Parathyroid adenoma (tissue), 2 donors: ENCODE measurements at regions not wholly inside any gene's neighbourhood (a gene's known extent, or its start where the extent isn't known, plus 50 kb on each side); places are given as distances from the start of the nearest gene placed in this dataset.
A peak's percentile ranks its signal among the peaks of the same experiment; 100 is the strongest.
"Not testable (repeated sequence)": the region's sequence is repeated elsewhere in the genome, so short reads cannot be mapped to it uniquely, and the experiment has no call there.

ENCODE experiments used
- H2AFZ ChIP-seq: fragments of 300-600 bp; sonication (generic); one replicate; pipeline ENCODE4 v1.7.0; 2017; ENCODE audit warnings: antibody characterized with exemption, mild to moderate bottlenecking
- H3K27ac ChIP-seq: fragments of 300-600 bp; sonication (generic); one replicate; pipeline ENCODE4 v1.7.0; 2017
- H3K27me3 ChIP-seq: fragments of 300-600 bp; sonication (generic); one replicate; pipeline ENCODE4 v1.7.0; 2017; ENCODE audit warnings: low read length; ENCODE audit not compliant: control insufficient read depth, insufficient read depth
- H3K36me3 ChIP-seq: fragments of 300-600 bp; sonication (generic); one replicate; pipeline ENCODE4 v1.7.0; 2017; ENCODE audit warnings: low read length; ENCODE audit not compliant: control insufficient read depth, insufficient read depth
- H3K4me1 ChIP-seq: fragments of 300-600 bp; sonication (generic); one replicate; pipeline ENCODE4 v1.7.0; 2017; ENCODE audit warnings: control low read depth
- H3K4me2 ChIP-seq: fragments of 300-600 bp; sonication (generic); one replicate; pipeline ENCODE4 v1.7.0; 2017; ENCODE audit warnings: low read length
- H3K4me3 ChIP-seq: fragments of 300-600 bp; sonication (generic); one replicate; pipeline ENCODE4 v1.7.0; 2017; ENCODE audit warnings: low read depth, low read length
- H3K79me2 ChIP-seq: fragments of 300-600 bp; sonication (generic); one replicate; pipeline ENCODE4 v1.7.0; 2017; ENCODE audit warnings: control low read depth
- H3K9ac ChIP-seq: fragments of 300-600 bp; sonication (generic); one replicate; pipeline ENCODE4 v1.7.0; 2017; ENCODE audit warnings: mild to moderate bottlenecking
- H3K9me3 ChIP-seq: fragments of 300-600 bp; sonication (generic); one replicate; pipeline ENCODE4 v1.7.0; 2017; ENCODE audit warnings: low read length; ENCODE audit not compliant: control insufficient read depth
- CTCF ChIP-seq: fragments of 300-600 bp; sonication (generic); IDR thresholded peaks from one replicate; pipeline ENCODE4 v1.7.0; 2017; ENCODE audit warnings: antibody characterized with exemption, mild to moderate bottlenecking
- donor health status: primary hyperparathyroidism.

GRCh38 chr2:106269591-106270291, 75.6 kb upstream of the UXS1 start:
- Histone ChIP-seq H3K4me2 (peak overlapping the region; percentile 77), H3K79me2 (no peaks in the 10 kb centered on the region), H2AFZ (peak overlapping the region; percentile 16), H3K4me3 (peak overlapping the region; percentile 1), H3K9me3 (no peaks in the 10 kb centered on the region), H3K27me3 (no peaks in the 10 kb centered on the region), H3K36me3 (no peaks in the 10 kb centered on the region), H3K9ac (no peak overlapping the region), H3K4me1 (no peaks in the 10 kb centered on the region), H3K27ac (no peak overlapping the region)
- no peak for TF ChIP-seq CTCF

- Histone ChIP-seq H3K27ac (no peak overlapping the region), H3K79me2 (no peaks in the 10 kb centered on the region), H3K36me3 (no peaks in the 10 kb centered on the region), H3K9ac (no peak overlapping the region), H3K4me1 (no peaks in the 10 kb centered on the region), H3K4me2 (no peak overlapping the region), H2AFZ (no peak overlapping the region), H3K9me3 (no peaks in the 10 kb centered on the region), H3K27me3 (no peaks in the 10 kb centered on the region), H3K4me3 (no peak overlapping the region)
- TF ChIP-seq CTCF = no peak
Observed at GRCh38 chr2:106267997-106268396, 73.9 kb upstream of the UXS1 start.

- H3K4me2 ChIP-seq = no peak overlapping the region
- no peak overlapping the region for H2AFZ ChIP-seq
- no peak overlapping the region for H3K27ac ChIP-seq
- TF ChIP-seq CTCF = no peak
- H3K36me3 ChIP-seq = no peaks in the 10 kb centered on the region
- H3K27me3 ChIP-seq = no peaks in the 10 kb centered on the region
- no peaks in the 10 kb centered on the region for H3K9me3 ChIP-seq
- H3K79me2 ChIP-seq = no peaks in the 10 kb centered on the region
- no peaks in the 10 kb centered on the region for H3K4me1 ChIP-seq
- H3K4me3 ChIP-seq = no peak overlapping the region
- H3K9ac ChIP-seq = no peak overlapping the region
Observed at GRCh38 chr2:106261871-106262321, 67.8 kb upstream of the UXS1 start.

- not testable (repeated sequence) for H3K27ac ChIP-seq, H3K4me2 ChIP-seq, H3K4me3 ChIP-seq, H3K27me3 ChIP-seq, H3K9ac ChIP-seq, H3K9me3 ChIP-seq, H3K4me1 ChIP-seq, H2AFZ ChIP-seq, H3K79me2 ChIP-seq, H3K36me3 ChIP-seq
Observed at GRCh38 chr2:106258859-106259258, 64.8 kb upstream of the UXS1 start.

GRCh38 chr2:106257830-106258229, 63.7 kb upstream of the UXS1 start:
- Histone ChIP-seq H3K9ac (no peak overlapping the region), H3K36me3 (no peaks in the 10 kb centered on the region), H2AFZ (no peak overlapping the region), H3K4me1 (no peaks in the 10 kb centered on the region), H3K27me3 (no peaks in the 10 kb centered on the region), H3K79me2 (no peaks in the 10 kb centered on the region), H3K4me2 (no peak overlapping the region), H3K9me3 (no peaks in the 10 kb centered on the region), H3K27ac (no peak overlapping the region), H3K4me3 (no peak overlapping the region)
- TF ChIP-seq CTCF = no peak
